Neural progenitor cell (in vitro differentiated cells): ENCODE measurements at regions not wholly inside any gene's neighbourhood (a gene's known extent, or its start where the extent isn't known, plus 50 kb on each side); places are given as distances from the start of the nearest gene placed in this dataset.

Experiments used
- DNase-seq: peaks from one replicate; pipeline ENCODE4 v3.0.0-alpha.2; 2016; ENCODE audit warnings: low spot score
- H2AFZ ChIP-seq: fragments of 200-600 bp; sonication (generic); replicated peaks from 2 replicates; pipeline ENCODE4 v1.6.1; 2016; ENCODE audit warnings: antibody characterized with exemption
- H3F3A ChIP-seq: fragments of 200-600 bp; sonication (generic); 2 replicates; pipeline ENCODE4 v1.6.1; 2016; ENCODE audit warnings: antibody characterized with exemption, low read depth
- H3K27ac ChIP-seq: fragments of 200-600 bp; sonication (generic); 2 replicates; pipeline ENCODE4 v1.5.1; 2016; ENCODE audit warnings: mild to moderate bottlenecking
- H3K27me3 ChIP-seq: fragments of 200-600 bp; sonication (generic); 2 replicates; pipeline ENCODE4 v1.6.1; 2016; ENCODE audit warnings: mild to moderate bottlenecking, moderate library complexity
- H3K36me3 ChIP-seq: fragments of 200-600 bp; sonication (generic); 2 replicates; pipeline ENCODE4 v1.5.1; 2016
- H3K4me1 ChIP-seq: fragments of 200-600 bp; sonication (generic); 2 replicates; pipeline ENCODE4 v1.6.1; 2016; ENCODE audit warnings: mixed run types
- H3K4me2 ChIP-seq: fragments of 200-600 bp; sonication (generic); 2 replicates; pipeline ENCODE4 v1.6.1; 2016
- H3K4me3 ChIP-seq: fragments of 200-600 bp; sonication (generic); 2 replicates; pipeline ENCODE4 v1.5.1; 2016
- H3K79me2 ChIP-seq: fragments of 200-600 bp; sonication (generic); 2 replicates; pipeline ENCODE4 v1.6.1; 2016; ENCODE audit warnings: low read depth
- H3K9ac ChIP-seq: fragments of 200-600 bp; sonication (generic); 2 replicates; pipeline ENCODE4 v1.6.1; 2016
- H3K9me3 ChIP-seq: fragments of 200-600 bp; sonication (generic); 2 replicates; pipeline ENCODE4 v1.5.1; 2016; ENCODE audit warnings: low read depth
- H4K20me1 ChIP-seq: fragments of 200-600 bp; sonication (generic); 2 replicates; pipeline ENCODE4 v1.6.1; 2016; ENCODE audit warnings: low read depth
- H3K27ac Mint-ChIP-seq: 3 replicates; pipeline ENCODE4 v1.8.0; 2021; ENCODE audit warnings: mixed read lengths
- H3K27me3 Mint-ChIP-seq: 2 replicates; pipeline ENCODE4 v1.8.0; 2022; ENCODE audit warnings: low read depth, mild to moderate bottlenecking, inconsistent platforms, moderate library complexity, mixed read lengths; ENCODE audit not compliant: insufficient read depth
- H3K36me3 Mint-ChIP-seq: 3 replicates; pipeline ENCODE4 v1.8.0; 2021; ENCODE audit warnings: mixed read lengths
- H3K4me1 Mint-ChIP-seq: 3 replicates; pipeline ENCODE4 v1.8.0; 2021; ENCODE audit warnings: mixed read lengths
- H3K4me3 Mint-ChIP-seq: 3 replicates; pipeline ENCODE4 v1.8.0; 2021; ENCODE audit warnings: mild to moderate bottlenecking, moderate library complexity, mixed read lengths
- H3K9me3 Mint-ChIP-seq: 3 replicates; pipeline ENCODE4 v1.8.0; 2020; ENCODE audit warnings: mixed read lengths
- EZH2 ChIP-seq: fragments of 200-600 bp; sonication (generic); IDR thresholded peaks from 2 replicates; pipeline ENCODE4 v1.6.1; 2017; ENCODE audit warnings: antibody characterized with exemption, mild to moderate bottlenecking, moderate library complexity
- EZH2phosphoT487 ChIP-seq: fragments of 200-600 bp; sonication (generic); IDR thresholded peaks from 2 replicates; pipeline ENCODE4 v1.6.1; 2017; ENCODE audit warnings: antibody characterized with exemption
- TF ChIP-seq, protein P1 (sequence below): fragments of 200-600 bp; sonication (generic); IDR thresholded peaks from 2 replicates; pipeline ENCODE4 v1.5.1; 2017; ENCODE audit warnings: antibody characterized with exemption, mild to moderate bottlenecking

GRCh38 chr14:71632440-71632946, 299.7 kb upstream of the RGS6 start:
- H3K4me3 ChIP-seq: no peak overlapping the region
- no peaks in the 10 kb centered on the region for H3K36me3 ChIP-seq
- no peak for TF ChIP-seq EZH2
- peak overlapping the region; percentile 1 for H3K4me2 ChIP-seq
- no peak overlapping the region for H3K9ac ChIP-seq
- H2AFZ ChIP-seq: no peak overlapping the region
- Mint-ChIP-seq H3K4me3 (no peak overlapping the region), H3K9me3 (peaks cover 16% of the 10 kb centered on the region), H3K27me3 (peaks cover 2% of the 10 kb centered on the region), H3K4me1 (peaks cover 6% of the 10 kb centered on the region), H3K27ac (no peak overlapping the region), H3K36me3 (peaks cover 29% of the 10 kb centered on the region)
- H3K9me3 ChIP-seq: no peaks in the 10 kb centered on the region
- H3K4me1 ChIP-seq: peaks cover 12% of the 10 kb centered on the region
- peaks cover 5% of the 10 kb centered on the region for H3F3A ChIP-seq
- no peaks in the 10 kb centered on the region for H4K20me1 ChIP-seq
- no peak overlapping the region for H3K27ac ChIP-seq
- DNase-seq: peak; percentile 48
- no peaks in the 10 kb centered on the region for H3K27me3 ChIP-seq
- no peaks in the 10 kb centered on the region for H3K79me2 ChIP-seq

GRCh38 chr14:71636076-71636475, 296.2 kb upstream of the RGS6 start:
- Mint-ChIP-seq H3K36me3 (peaks cover 30% of the 10 kb centered on the region), H3K27me3 (peaks cover 2% of the 10 kb centered on the region), H3K4me1 (peaks cover 6% of the 10 kb centered on the region), H3K27ac (no peak overlapping the region), H3K4me3 (no peak overlapping the region), H3K9me3 (peaks cover 20% of the 10 kb centered on the region)
- H3K79me2 ChIP-seq: no peaks in the 10 kb centered on the region
- H3K27ac ChIP-seq: no peak overlapping the region
- peaks cover 5% of the 10 kb centered on the region for H3F3A ChIP-seq
- H2AFZ ChIP-seq: no peak overlapping the region
- no peaks in the 10 kb centered on the region for H3K9me3 ChIP-seq
- H3K4me1 ChIP-seq: peaks cover 12% of the 10 kb centered on the region
- no peaks in the 10 kb centered on the region for H3K36me3 ChIP-seq
- TF ChIP-seq EZH2: no peak
- no peak for TF ChIP-seq EZH2phosphoT487
- TF ChIP-seq, protein P1, sequence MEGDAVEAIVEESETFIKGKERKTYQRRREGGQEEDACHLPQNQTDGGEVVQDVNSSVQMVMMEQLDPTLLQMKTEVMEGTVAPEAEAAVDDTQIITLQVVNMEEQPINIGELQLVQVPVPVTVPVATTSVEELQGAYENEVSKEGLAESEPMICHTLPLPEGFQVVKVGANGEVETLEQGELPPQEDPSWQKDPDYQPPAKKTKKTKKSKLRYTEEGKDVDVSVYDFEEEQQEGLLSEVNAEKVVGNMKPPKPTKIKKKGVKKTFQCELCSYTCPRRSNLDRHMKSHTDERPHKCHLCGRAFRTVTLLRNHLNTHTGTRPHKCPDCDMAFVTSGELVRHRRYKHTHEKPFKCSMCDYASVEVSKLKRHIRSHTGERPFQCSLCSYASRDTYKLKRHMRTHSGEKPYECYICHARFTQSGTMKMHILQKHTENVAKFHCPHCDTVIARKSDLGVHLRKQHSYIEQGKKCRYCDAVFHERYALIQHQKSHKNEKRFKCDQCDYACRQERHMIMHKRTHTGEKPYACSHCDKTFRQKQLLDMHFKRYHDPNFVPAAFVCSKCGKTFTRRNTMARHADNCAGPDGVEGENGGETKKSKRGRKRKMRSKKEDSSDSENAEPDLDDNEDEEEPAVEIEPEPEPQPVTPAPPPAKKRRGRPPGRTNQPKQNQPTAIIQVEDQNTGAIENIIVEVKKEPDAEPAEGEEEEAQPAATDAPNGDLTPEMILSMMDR: no peak
- H4K20me1 ChIP-seq: no peaks in the 10 kb centered on the region
- H3K4me3 ChIP-seq: no peak overlapping the region
- H3K9ac ChIP-seq: no peak overlapping the region
- no peak overlapping the region for H3K4me2 ChIP-seq
- no peak for DNase-seq
- H3K27me3 ChIP-seq: no peaks in the 10 kb centered on the region

GRCh38 chr14:71636820-71637471, 295.3 kb upstream of the RGS6 start:
- no peak overlapping the region for H3K4me3 Mint-ChIP-seq
- Histone ChIP-seq H3K36me3 (no peaks in the 10 kb centered on the region), H4K20me1 (no peaks in the 10 kb centered on the region), H2AFZ (no peak overlapping the region), H3F3A (peaks cover 2% of the 10 kb centered on the region), H3K4me2 (no peak overlapping the region), H3K4me3 (no peak overlapping the region), H3K27me3 (no peaks in the 10 kb centered on the region), H3K79me2 (no peaks in the 10 kb centered on the region), H3K4me1 (peaks cover 7% of the 10 kb centered on the region), H3K9me3 (no peaks in the 10 kb centered on the region), H3K9ac (no peak overlapping the region), H3K27ac (no peak overlapping the region)
- H3K27ac Mint-ChIP-seq: no peak overlapping the region
- H3K4me1 Mint-ChIP-seq: peaks cover 6% of the 10 kb centered on the region
- TF ChIP-seq EZH2 (no peak), EZH2phosphoT487 (no peak)
- TF ChIP-seq, protein P1: no peak
- H3K9me3 Mint-ChIP-seq: peaks cover 24% of the 10 kb centered on the region
- peaks cover 2% of the 10 kb centered on the region for H3K27me3 Mint-ChIP-seq
- no peak for DNase-seq
- H3K36me3 Mint-ChIP-seq: peaks cover 28% of the 10 kb centered on the region

DNA sequence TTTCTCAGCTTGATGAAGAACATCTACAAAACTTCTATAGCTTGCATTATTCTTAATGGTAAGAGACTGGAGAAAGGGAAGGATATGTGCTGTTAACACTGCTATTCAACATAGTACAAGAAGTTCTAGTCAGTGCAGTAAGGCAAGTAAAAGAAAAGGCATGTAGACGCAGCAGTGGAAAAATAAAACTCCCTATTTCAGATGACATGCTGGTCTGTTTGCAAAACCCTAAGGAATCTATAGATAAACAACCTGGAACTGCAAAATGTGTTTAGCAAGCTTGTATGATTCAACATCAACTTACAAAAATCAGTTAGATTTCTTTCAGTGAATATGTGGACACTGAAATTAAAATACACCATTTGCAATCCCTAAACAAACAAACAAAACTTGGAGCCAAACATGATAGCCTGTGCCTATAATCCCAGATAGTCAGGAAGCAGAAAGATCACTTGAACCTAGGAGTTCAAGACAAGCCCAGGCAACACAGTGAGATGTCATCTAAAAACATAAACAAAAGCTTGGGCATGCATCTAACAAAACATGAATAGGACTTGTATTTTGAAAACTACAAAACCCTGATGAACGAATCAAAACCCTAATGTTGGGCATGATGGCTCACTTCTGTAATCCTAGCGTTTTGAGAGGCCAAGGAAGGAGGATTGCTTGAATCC, 293.6 kb upstream of the RGS6 start:
- Mint-ChIP-seq H3K4me3 (no peak overlapping the region), H3K4me1 (no peaks in the 10 kb centered on the region), H3K27me3 (no peaks in the 10 kb centered on the region), H3K27ac (no peak overlapping the region), H3K36me3 (peaks cover 33% of the 10 kb centered on the region), H3K9me3 (peaks cover 29% of the 10 kb centered on the region)
- H3K4me1 ChIP-seq: no peaks in the 10 kb centered on the region
- H3K27me3 ChIP-seq: no peaks in the 10 kb centered on the region
- H3K36me3 ChIP-seq: peaks cover 3% of the 10 kb centered on the region
- H2AFZ ChIP-seq: no peak overlapping the region
- H3K9me3 ChIP-seq: no peaks in the 10 kb centered on the region
- TF ChIP-seq, protein P1: no peak
- TF ChIP-seq EZH2phosphoT487: no peak
- no peak for TF ChIP-seq EZH2
- no peak overlapping the region for H3K9ac ChIP-seq
- no peak for DNase-seq
- no peak overlapping the region for H3K27ac ChIP-seq
- H4K20me1 ChIP-seq: no peaks in the 10 kb centered on the region
- no peak overlapping the region for H3K4me3 ChIP-seq
- no peak overlapping the region for H3K4me2 ChIP-seq
- H3K79me2 ChIP-seq: no peaks in the 10 kb centered on the region
- no peaks in the 10 kb centered on the region for H3F3A ChIP-seq
